Lung microvascular endothelial cell (primary cell): ENCODE measurements at regions not wholly inside any gene's neighbourhood (a gene's known extent, or its start where the extent isn't known, plus 50 kb on each side); places are given as distances from the start of the nearest gene placed in this dataset.
"Not testable (repeated sequence)": the region's sequence is repeated elsewhere in the genome, so short reads cannot be mapped to it uniquely, and the experiment has no call there.

Experiments used
- DNase-seq, 2 donors: peaks; one replicate each; pipeline versions ENCODE4 v3.0.0 to v3.0.0-alpha.2; 2010; ENCODE audit warnings: low read depth in 2 of 2

DNA sequence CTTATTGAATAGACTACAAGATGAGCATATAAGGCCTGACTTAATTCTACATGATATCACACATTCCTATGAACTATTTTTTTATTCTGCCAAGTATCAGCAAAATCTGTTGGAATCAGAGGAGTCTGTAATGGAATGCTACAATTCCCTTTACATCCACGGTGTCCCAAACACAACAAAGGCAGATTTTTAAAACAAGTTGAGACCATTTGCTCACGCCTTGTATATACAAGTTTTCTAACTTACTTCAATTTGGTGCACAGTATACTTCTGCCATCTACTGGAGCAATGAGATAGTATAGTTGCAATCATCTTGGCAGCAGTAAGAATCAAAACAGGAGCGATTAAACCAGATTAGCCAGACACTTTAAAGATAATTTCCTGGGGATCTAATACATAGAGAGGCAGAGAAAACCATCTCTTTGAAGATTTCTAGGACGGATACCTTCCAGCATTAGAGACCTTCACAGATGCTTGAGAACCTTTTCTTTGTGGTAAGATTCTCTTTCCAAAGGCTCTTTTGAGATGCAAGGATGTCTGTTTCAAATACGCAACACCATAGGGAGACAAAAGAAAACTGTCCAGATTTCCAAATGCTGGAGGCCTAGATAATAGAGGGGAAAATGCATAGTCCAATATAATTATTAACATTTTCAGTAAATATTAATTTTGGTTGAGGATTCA is 302.0 kb upstream of the MIR17HG start:
- DNase-seq, result peak in 1 of 2 donors; percentile 1

DNA sequence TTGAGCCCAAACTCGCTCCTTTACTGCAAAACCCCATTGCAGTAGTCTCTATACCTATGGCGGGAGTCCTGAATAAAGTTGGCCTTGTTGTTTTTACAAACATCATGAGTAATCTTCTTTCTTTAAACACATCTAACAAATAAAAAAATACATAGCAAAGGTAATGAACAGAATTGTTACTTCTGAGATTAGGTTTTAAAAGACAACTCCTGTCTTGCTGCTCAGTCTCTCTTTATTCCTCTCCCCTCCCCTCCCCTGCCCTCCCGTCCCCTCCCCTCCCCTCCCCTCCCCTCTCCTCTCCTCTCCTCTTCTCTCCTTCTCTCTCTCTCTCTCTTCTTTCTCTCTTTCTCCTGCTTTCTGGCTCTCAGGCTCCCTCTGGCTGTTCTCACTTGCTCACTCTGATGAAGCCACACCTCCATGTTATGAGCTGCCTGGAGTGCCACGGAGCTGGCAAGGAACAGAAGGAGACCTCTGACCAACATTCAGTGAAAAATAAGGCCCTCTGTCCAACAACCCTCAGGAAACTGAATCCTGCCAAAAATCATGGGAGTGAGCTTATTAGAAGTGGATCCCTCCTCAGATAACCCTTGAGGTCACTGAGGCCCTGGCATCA is 300.7 kb upstream of the MIR17HG start:
- no peak for DNase-seq

DNA sequence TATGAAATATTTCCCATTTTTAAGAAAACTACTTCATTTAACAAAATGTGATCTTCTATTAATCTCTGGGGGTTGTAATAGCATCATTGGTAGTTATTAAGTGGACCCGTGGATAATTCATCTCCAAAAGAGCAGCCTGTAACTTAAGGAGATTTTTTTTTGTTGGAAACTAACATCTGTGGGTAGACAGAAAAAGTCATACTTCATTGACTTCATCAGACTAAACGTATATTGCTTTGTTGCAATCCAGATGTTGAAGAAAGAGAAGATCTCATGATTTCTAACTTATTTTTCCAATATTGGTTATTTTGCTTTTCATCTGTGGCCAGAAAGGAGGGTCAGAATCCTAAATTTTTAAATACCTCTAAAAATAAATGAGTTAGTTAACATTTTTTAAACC is 296.5 kb upstream of the MIR17HG start:
- DNase-seq, result no peak

DNA sequence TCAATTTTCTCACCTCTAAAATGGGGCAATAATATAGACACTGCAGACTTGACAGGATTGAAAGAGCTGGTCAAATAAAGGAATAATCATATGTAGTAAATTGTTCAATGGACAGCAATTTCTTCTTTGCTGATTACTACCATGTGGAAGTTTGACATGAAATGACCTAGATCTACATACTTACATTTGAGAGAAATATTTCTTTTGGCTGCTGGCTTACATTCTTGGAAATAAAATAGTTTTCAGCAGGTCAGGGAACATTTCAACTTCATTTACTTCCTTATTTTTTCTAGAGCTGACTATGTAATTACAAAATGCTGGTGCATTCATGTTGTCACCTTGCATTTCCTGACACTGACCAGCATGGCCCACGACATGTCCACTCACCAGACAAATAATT is 294.6 kb upstream of the MIR17HG start:
- no peak for DNase-seq

DNA sequence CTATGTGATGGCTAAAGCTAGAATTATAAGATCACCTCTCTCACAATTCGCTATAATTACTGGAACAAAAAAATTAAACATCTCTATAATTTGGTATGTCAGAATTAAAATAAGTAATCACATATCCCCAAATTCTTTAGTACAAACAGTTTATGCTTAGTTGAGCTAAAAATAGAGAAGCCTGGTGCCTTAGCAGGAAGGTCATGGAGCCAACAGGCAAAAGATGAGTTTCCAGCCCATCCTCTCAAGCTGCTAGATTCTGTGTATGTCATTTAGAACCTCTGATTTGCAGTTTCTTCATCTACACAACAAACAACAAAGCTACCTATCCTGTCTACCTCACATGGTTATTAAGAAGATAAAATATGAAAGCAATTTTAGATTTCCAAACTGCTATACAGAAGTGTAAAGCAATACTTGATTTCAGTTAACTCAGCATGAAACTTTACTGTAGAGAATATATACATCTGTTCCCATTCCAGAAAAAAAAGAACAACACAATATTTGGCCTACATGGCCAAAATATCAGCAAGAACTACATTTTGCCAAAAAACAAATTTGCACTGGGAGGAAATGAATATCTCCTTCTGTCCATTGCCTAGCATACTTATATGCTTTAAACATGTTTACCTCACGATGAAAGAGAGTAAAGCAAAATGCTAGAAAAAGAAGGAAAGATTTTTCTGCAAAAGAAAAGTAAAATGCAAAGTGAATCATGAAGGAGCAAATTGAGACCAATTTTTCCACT is 294.0 kb upstream of the MIR17HG start:
- DNase-seq, result no peak

DNA sequence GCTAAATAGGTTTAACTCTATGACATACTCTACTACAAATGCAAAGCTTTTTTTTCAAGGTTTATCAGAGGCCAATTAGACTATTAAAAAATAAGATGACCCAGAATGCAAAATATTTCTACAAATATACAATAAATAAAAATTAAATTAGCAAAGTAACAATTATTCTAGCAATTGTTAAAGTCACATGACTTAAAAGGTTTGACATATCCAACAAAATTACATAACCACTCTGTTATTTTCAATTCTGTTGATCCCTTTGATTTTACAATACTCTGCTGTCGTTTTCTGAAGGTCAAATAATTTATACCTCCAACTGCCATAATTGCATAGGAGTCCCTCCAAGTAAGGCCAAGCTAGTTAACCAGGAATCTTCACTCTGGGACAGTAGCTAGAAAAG is 292.6 kb upstream of the MIR17HG start:
- no peak for DNase-seq

DNA sequence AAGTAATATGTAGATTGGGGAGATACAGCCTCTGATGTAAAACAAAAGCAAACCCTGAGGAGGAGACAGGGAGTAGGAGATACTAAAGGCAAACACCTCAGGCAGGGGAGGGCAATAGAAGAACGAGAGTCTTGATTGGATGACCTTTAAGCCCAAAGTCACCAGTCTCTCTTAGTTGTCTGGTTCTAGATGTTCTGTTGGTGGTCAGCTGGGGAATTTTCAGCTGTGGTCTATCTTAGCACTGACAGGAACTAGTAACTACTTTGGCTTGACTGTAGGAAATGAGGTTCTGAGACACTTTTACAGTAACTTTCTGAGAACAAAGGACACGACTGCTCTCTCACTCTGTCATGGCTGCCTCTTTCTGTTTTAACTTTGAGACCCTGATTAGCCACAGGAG is 290.7 kb upstream of the MIR17HG start:
- no peak for DNase-seq

DNA sequence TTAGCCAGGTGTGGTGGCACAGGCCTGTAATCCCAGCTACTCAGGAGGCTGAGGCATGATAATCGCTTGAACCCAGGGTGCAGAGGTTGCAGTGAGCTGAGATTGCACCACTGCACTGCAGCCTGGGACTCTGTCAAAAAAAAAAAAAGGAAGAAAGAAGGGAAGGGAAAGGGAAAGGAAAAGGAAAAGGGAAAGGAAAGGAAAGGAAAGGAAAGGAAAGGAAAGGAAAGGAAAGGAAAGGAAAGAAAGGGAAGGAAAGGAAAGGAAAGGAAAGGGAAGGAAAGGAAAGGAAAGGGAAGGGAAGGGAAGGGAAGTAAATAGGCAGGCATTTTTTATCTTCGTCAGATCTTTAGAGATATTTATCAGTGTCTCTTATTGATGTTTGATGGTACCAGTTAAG is 290.0 kb upstream of the MIR17HG start:
- not testable (repeated sequence) for DNase-seq

DNA sequence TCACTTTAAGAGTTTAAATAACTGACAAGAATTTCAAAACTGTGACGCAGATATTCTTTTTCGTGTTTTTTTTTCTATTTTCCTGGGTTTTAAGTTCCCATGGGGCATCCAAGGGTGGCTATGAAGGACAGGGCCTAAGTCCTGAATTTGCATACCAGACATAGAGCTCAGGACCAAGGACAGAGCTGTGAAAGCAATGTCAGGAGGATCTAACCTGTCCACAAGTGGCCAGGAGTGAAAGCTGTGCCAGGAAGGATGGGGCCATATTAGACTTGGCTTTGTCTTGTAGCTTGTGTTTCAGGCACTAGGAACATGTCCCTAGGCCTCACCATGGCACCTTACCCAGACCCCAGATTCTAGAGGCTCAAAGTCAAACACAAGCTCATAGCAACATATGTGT is 289.4 kb upstream of the MIR17HG start:
- peak in 1 of 2 donors; percentile 1 for DNase-seq

DNA sequence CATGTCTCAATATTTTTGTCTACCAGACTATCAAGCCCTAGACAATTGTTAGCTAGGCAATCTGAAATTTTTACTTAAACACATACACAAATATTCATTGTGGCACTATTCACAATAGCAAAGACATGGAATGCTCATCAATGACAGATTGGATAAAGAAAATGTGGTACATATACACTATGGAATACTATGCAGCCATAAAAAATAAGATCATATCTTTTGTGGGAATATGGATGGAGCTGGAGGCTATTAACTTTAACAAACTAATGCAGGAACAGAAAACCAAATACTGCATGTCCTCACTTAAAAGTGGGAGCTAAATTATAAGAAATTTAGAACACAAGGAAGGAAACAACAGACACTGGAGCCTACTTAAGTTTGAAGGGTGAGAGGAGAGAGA is 288.6 kb upstream of the MIR17HG start:
- no peak for DNase-seq

DNA sequence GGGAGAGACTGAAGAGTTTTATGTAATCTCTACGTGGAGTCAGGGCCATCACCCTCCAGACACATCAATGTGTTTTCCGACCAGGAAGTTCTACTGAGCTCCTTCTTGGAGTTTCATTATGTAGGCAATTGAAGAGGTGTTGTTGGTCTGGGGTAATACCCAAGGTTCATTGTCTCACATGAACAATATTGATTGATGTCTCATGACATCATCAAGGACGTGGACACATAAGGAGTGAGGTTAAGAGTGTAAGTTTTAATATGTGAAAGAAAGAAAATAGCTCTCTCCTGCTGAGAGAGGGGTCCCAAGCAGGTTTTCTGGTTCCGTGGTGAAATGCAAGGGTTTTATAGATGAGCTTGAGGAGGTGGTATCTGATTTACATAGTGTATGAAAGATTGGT is 280.7 kb upstream of the MIR17HG start:
- DNase-seq, result no peak

DNA sequence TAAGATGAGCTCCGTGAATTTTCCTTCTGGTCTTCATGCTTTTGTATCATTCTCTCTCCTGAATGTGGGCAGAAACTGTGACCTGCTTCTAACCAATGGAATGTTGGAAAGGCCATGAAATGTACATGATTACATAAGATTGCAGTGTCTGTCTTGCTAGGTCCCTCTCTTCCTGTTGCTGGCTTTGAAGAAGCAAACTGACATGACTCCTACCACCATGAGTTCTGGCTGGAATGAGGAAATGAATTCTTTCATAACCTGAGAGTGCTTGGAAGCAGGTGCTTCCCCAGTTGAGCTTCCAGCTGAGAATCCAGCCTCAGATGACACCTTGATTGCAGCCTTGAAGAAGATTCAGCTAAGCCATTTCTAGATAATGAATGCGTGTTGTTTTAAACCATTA is 275.0 kb upstream of the MIR17HG start:
- DNase-seq, result no peak

DNA sequence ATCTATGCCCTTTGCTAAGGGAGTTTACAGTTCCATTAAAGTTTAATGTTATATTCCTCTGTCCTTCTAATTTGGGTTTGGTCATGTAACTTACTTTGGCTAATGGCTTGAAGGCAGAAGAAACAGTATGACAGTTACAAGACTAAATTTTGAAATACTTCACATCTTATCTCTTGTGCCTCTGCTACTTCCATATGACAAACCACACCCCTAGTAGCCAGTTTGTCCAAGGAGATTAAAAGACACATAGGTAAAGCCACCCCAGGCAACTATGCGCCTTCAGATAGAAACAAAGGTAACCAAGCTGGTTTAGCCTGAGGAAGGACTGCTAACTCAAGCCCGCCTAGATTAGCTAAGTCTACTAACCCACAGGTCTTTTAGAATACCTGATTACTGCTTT is 273.4 kb upstream of the MIR17HG start:
- no peak for DNase-seq

DNA sequence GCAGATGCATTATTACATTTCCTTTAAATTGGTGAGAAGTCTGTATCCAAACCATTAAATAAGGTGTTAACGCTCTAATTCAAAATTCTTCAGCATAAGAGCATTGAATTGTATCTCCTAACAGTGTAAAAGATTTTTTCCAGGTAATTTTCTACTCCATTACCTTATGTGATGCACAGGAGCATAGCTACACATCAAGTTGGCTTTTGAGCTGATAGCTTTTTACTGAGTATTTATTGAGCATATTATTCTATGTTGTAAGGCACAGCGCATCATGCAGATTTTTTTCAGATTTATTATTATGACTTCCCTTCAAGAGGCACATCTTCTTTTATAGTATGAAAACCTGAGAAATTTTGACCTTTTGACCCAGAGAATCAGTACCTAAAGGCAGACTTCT is 270.7 kb upstream of the MIR17HG start:
- no peak for DNase-seq

DNA sequence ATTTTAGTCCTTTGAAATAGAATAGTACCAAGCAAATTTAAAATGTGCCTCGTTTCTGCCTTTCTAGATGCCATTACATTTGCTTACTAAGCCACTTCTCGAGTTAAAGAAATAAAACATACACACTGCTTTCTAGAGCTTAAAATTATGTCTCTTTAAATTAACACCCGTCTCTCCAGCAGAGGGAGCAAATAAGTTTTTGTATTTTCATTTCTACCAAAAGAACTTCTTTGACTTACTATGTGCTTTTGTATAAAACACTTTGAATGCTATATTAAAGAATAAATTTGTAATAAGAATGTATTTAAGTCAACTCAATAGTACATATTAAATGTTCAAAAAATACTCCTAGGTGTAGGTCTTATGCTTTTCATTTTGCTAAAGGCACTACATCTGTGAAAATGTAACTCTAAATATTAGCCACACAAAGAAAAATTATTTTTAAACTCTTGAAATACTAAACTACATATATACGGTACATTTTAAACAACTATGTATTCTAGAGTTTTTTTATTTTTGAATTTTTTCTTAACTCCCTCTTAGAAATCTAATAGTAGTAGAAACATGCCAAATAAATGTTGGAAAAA is 269.3 kb upstream of the MIR17HG start:
- DNase-seq, result peak in 1 of 2 donors; percentile 46

DNA sequence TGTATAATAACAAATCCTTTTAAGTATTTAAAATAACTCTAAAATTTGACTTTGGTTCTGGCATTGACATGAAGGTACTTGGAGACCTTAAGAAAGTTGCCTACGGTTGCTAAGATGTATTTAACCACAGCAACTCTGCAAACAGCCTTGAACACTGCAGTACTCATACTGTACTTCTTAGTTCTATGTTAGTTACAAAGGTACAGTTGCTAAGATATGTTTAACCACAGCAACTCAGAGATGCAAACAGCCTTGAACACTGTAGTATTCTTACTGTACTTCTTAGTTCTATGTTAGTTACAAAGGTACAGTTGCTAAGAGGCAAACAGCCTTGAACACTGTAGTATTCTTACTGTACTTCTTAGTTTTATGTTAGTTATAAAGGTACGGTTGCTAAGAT is 268.3 kb upstream of the MIR17HG start:
- no peak for DNase-seq

DNA sequence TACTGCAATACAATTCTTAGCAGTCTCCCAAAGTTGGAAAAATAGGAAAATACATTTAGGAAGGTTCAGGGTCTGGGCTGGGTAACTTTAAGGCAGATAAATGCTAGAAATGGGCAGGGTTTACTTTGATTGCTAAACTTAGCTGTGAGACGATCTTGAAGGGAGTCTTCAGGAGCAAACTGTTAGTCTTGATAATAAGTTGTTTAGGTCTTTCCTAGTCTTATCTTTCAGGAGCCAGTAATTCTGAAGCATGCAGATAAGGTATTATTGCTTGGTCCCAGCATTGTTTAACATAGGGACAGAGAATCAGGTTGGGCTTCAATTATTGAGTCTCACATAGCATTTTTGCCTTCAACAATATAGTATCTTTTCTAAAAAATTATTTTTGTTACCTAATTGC is 262.4 kb upstream of the MIR17HG start:
- DNase-seq, result no peak

DNA sequence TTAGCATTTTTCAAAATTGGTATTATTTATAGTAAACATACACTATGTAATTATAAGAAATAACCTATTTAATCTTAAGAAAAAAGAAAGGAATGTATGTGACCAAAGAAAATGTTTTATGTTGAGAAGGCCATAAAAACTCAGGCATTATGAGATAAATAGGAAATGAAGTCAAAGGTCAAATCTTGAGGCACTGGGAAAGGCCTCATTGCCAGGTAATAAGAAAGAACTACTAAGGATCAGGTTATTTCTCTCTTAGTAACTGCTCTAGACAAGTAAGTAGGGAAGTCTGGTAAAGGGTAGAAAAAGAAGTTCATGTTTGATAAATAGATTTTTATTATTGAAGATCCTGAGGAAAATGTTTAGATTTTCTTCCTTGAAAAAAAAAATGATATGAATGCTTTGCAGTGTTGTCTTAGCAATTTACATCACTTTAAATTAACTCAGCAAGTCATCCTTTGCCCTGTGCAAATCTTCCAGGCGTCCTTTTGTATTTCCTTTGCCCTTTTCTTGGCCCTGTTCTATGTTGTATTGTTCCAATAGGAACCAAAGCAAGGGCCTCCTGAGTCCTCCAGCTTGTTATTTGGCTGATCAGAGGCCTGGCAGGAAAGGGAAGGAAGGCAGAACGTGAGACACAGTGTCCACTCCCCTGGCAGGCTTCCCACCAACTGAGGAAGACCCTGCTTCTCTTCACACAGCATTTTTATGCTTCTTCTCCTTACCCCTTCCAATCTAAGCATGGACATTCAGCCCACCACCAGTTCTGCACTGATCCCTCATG is 260.4 kb upstream of the MIR17HG start:
- no peak for DNase-seq

DNA sequence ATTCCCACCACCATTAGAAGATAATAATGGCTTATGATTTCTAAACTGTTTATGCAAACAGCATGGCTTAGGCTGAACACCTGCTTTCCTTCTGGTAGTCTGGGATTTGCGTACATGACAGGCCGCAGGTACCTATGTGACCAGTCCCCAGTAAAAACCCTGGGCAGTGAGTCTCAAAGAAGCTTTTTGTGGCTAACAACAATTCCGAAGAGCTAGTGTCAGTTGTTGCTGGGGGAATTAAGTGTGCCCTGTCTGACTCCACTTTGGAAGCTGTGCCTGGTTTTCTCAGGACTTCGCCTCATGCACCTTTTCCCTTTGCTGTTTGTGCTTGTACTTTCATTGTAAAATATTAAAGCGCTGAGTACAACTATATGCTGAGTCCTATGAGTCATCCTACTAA is 250.2 kb upstream of the MIR17HG start:
- DNase-seq, result no peak

DNA sequence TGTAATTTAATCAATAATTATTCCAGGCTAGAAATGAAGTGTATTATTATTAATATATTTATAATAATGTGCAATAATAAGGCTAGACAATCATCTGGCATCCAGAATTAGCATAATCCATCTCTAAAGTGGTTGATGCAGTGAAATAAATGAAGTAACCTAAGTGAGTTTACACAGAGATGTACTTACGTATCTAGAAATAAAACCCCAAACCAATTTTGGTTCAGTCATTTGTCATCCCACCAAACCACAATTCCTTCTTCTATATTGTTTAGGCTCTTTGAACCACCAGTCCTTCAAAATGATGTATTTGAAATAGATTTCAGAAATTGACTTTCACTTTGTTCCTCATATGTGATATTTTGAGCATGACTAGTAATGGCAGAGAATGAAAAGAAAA is 247.6 kb upstream of the MIR17HG start:
- no peak for DNase-seq

DNA sequence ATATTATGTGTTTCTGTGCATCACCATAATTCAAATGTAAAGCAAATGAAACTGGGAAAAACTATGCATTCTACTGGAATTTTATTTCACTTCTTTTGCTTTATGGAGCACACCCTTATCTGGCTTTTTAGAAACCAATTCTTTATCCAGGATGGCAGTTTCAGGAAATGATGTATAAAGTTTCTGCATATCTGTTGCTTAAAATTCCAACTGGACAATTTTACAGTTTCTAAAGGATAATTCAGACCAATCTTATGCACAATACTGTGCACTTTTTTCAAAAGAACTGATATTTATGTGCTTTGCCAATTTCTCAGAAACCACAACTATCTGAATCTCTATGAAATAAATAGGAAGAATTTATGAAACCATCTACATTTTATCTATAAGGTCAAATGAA is 246.5 kb upstream of the MIR17HG start:
- no peak for DNase-seq

DNA sequence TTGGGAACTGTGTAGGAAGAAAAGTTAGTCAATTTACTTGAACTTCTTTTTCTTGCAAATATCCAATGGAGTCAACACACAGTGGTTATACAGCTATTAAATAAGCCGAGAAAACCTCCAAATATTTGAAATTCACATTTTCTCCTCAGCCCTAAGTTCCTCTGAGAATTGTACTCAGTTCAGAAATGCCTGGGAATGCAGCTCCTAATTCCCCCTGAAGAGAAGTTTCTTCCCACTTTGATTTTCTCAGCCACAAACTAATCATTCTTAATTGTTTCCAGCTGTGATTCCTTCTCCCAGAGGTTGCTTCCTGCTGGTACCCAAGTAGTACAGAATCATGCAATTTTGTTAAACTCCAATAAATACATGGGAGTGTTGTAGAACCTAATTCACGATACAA is 246.1 kb upstream of the MIR17HG start:
- no peak for DNase-seq
